Testis (tissue), 2 donors: ENCODE measurements at regions not wholly inside any gene's neighbourhood (a gene's known extent, or its start where the extent isn't known, plus 50 kb on each side); places are given as distances from the start of the nearest gene placed in this dataset.

Experiments
- DNase-seq: peaks from one replicate; pipeline ENCODE4 v3.0.0-alpha.2; 2019
- H3K27ac ChIP-seq, 2 donors: fragments of 200-600 bp; sonication (generic); one replicate each; pipeline ENCODE4 v1.5.1; 2019
- H3K27me3 ChIP-seq: fragments of 200-600 bp; sonication (generic); one replicate; pipeline ENCODE4 v1.5.1; 2019
- H3K36me3 ChIP-seq: fragments of 200-600 bp; sonication (generic); one replicate; pipeline ENCODE4 v1.5.1; 2017; ENCODE audit warnings: low read depth; ENCODE audit errors: missing control alignments
- H3K4me1 ChIP-seq: fragments of 200-600 bp; sonication (generic); one replicate; pipeline ENCODE4 v1.5.1; 2019
- H3K4me3 ChIP-seq, 2 donors: fragments of 200-600 bp; sonication (generic); one replicate each; pipeline ENCODE4 v1.5.1; 2017 to 2019
- H3K9me3 ChIP-seq: fragments of 200-600 bp; sonication (generic); one replicate; pipeline ENCODE4 v1.5.1; 2017
- CTCF ChIP-seq, 3 experiments: fragments of 450-650 bp in 2 of 3; fragments of 200-600 bp in 1 of 3; sonication (generic) in 1 of 3; IDR thresholded peaks; one replicate each; pipeline ENCODE4 v1.5.1; 2016 to 2019; ENCODE audit warnings: antibody characterized with exemption in 3 of 3, mild to moderate bottlenecking in 2 of 3, moderate library complexity in 1 of 3
- POLR2A ChIP-seq: fragments of 450-650 bp; IDR thresholded peaks from one replicate; pipeline ENCODE4 v1.6.1; 2017; ENCODE audit warnings: antibody characterized with exemption, mild to moderate bottlenecking, moderate library complexity
- WGBS, 2 donors: methylation state at CpG; one replicate each; pipeline ENCODE4 v1.1.5; 2018; 5-methylcytosine and 5-hydroxymethylcytosine counted together
- intact Hi-C: fragments of 100-400 bp; cut with DNase I; formaldehyde crosslinking; loops from one replicate; pipeline ENCODE4 v1.15.1; 2023; ENCODE audit warnings: low total_unique reads

- WGBS, 2 donors, result 97 to 100% methylated on average over 3 of the region's 3 CpGs
Observed at GRCh38 chr3:17844236-17844635, 101.8 kb upstream of the TBC1D5 start.

GRCh38 chr3:17841190-17841828, 98.9 kb upstream of the TBC1D5 start:
- H3K9me3 ChIP-seq, result no peaks in the 10 kb centered on the region
- no peak overlapping the region for H3K27ac ChIP-seq
- H3K4me1 ChIP-seq, result no peaks in the 10 kb centered on the region
- H3K4me3 ChIP-seq, result no peak overlapping the region
- peak; percentile 82 for DNase-seq
- 15 to 35% methylated on average over 3 to 9 of the region's 9 CpGs for WGBS, 2 donors
- TF ChIP-seq CTCF (IDR thresholded peaks at IDR 0.05), result peak; percentile 65 to 87 (median 75)
- no peak for TF ChIP-seq POLR2A
- no peaks in the 10 kb centered on the region for H3K36me3 ChIP-seq
- H3K27me3 ChIP-seq, result no peaks in the 10 kb centered on the region
- intact Hi-C loops, result loop anchor here (10.0 kb wide), 2 partner anchors 407 to 587 kb away; no protein-coding TSS in a partner anchor

More at GRCh38 chr3:17844236-17844635, 101.8 kb upstream of the TBC1D5 start:
- no peak overlapping the region for H3K4me3 ChIP-seq
- H3K36me3 ChIP-seq, result no peaks in the 10 kb centered on the region
- TF ChIP-seq POLR2A (no peak), CTCF (IDR thresholded peaks at IDR 0.05) (no peak)
- H3K9me3 ChIP-seq, result no peaks in the 10 kb centered on the region
- no peak for DNase-seq
- H3K27ac ChIP-seq, result no peak overlapping the region
- no peaks in the 10 kb centered on the region for H3K27me3 ChIP-seq
- H3K4me1 ChIP-seq, result no peaks in the 10 kb centered on the region
- intact Hi-C loops, result loop anchor here (10.0 kb wide), 2 partner anchors 409 to 589 kb away; no protein-coding TSS in a partner anchor

- no peak overlapping the region for H3K27ac ChIP-seq
- no peaks in the 10 kb centered on the region for H3K9me3 ChIP-seq
- H3K36me3 ChIP-seq, result no peaks in the 10 kb centered on the region
- WGBS, 2 donors, result 86 to 89% methylated on average over 5 of the region's 5 CpGs
- H3K4me3 ChIP-seq, result no peak overlapping the region
- no peak for DNase-seq
- TF ChIP-seq POLR2A, result no peak
- TF ChIP-seq CTCF (IDR thresholded peaks at IDR 0.05), result no peak
- H3K4me1 ChIP-seq, result no peaks in the 10 kb centered on the region
- intact Hi-C loops, result loop anchor here (10.0 kb wide), 2 partner anchors 406 to 586 kb away; no protein-coding TSS in a partner anchor
- no peaks in the 10 kb centered on the region for H3K27me3 ChIP-seq
Observed at GRCh38 chr3:17840651-17841050, 98.2 kb upstream of the TBC1D5 start.

- intact Hi-C loops, result loop anchor here (10.0 kb wide), 2 partner anchors 405 to 585 kb away; no protein-coding TSS in a partner anchor
- Histone ChIP-seq H3K36me3 (no peaks in the 10 kb centered on the region), H3K27ac (no peak overlapping the region), H3K27me3 (no peaks in the 10 kb centered on the region), H3K4me1 (no peaks in the 10 kb centered on the region), H3K4me3 (no peak overlapping the region), H3K9me3 (no peaks in the 10 kb centered on the region)
- WGBS, 2 donors, result 83 to 91% methylated on average over 4 of the region's 4 CpGs
- TF ChIP-seq POLR2A (no peak), CTCF (IDR thresholded peaks at IDR 0.05) (no peak)
- DNase-seq, result no peak
Observed at GRCh38 chr3:17840126-17840525, 97.7 kb upstream of the TBC1D5 start.

- no peaks in the 10 kb centered on the region for H3K9me3 ChIP-seq
- H3K27ac ChIP-seq, result no peak overlapping the region
- intact Hi-C loops, result no loop called here
- TF ChIP-seq CTCF (IDR thresholded peaks at IDR 0.05), result no peak
- TF ChIP-seq POLR2A, result no peak
- no peak for DNase-seq
- no peaks in the 10 kb centered on the region for H3K36me3 ChIP-seq
- H3K4me3 ChIP-seq, result no peak overlapping the region
- WGBS, 2 donors, result 70% methylated on average over 6 of the region's 6 CpGs
- H3K27me3 ChIP-seq, result no peaks in the 10 kb centered on the region
- no peaks in the 10 kb centered on the region for H3K4me1 ChIP-seq
Observed at GRCh38 chr3:17836919-17837318, 94.5 kb upstream of the TBC1D5 start.
